Upper lobe of left lung (tissue), 6 donors: ENCODE measurements at regions not wholly inside any gene's neighbourhood (a gene's known extent, or its start where the extent isn't known, plus 50 kb on each side); places are given as distances from the start of the nearest gene placed in this dataset.

Source experiments
- ATAC-seq, 2 donors: fragments of 200-7000 bp; cut with Tn5 transposase; one replicate each; pipeline ENCODE4 v1.9.1; 2022; ENCODE audit warnings: mild to moderate bottlenecking in 2 of 2, moderate library complexity in 2 of 2; ENCODE audit not compliant: low FRiP score in 2 of 2
- DNase-seq, 2 donors: peaks; one replicate each; pipeline ENCODE4 v3.0.0-alpha.2; 2019 to 2020
- H3K27ac ChIP-seq, 4 donors: fragments of 200-600 bp; sonication (generic); one replicate each; pipeline ENCODE4 v1.5.1; 2016 to 2019
- H3K27me3 ChIP-seq, 4 donors: fragments of 200-600 bp; sonication (generic); one replicate each; pipeline ENCODE4 v1.5.1; 2017 to 2019
- H3K36me3 ChIP-seq, 4 donors: fragments of 200-600 bp; sonication (generic); one replicate each; pipeline ENCODE4 v1.5.1; 2016 to 2019
- H3K4me1 ChIP-seq, 4 donors: fragments of 200-600 bp; sonication (generic); one replicate each; pipeline ENCODE4 v1.5.1; 2018 to 2019
- H3K4me3 ChIP-seq, 4 donors: fragments of 200-600 bp; sonication (generic); one replicate each; pipeline ENCODE4 v1.5.1; 2017 to 2019; ENCODE audit warnings: mild to moderate bottlenecking in 2 of 4, moderate library complexity in 1 of 4
- H3K9me3 ChIP-seq, 4 donors: fragments of 200-600 bp; sonication (generic); one replicate each; pipeline ENCODE4 v1.5.1; 2018 to 2019
- EP300 ChIP-seq, 4 donors: sonication (generic); formaldehyde crosslinking; IDR thresholded peaks; one replicate each; pipeline ENCODE4 v1.5.1; 2017; ENCODE audit warnings: antibody characterized with exemption in 4 of 4, control low read depth in 2 of 4
- POLR2A ChIP-seq, 4 donors: fragments of 450-650 bp; IDR thresholded peaks; one replicate each; pipeline ENCODE4 v1.5.1; 2016 to 2017; ENCODE audit warnings: antibody characterized with exemption in 4 of 4, mild to moderate bottlenecking in 2 of 4
- POLR2AphosphoS5 ChIP-seq, 2 donors: sonication (generic); formaldehyde crosslinking; IDR thresholded peaks; one replicate each; pipeline ENCODE4 v1.5.1; 2017; ENCODE audit warnings: antibody characterized with exemption in 2 of 2
- whole genome bisulfite sequencing, 2 donors: methylation state at CpG; one replicate each; pipeline ENCODE4 v1.1.5; 2017 to 2018; 5-methylcytosine and 5-hydroxymethylcytosine counted together
- TF ChIP-seq, protein P1 (sequence below), 6 experiments: fragments of 450-650 bp in 4 of 6; fragments of 200-600 bp in 2 of 6; sonication (generic) in 2 of 6; IDR thresholded peaks; one replicate each; pipeline ENCODE4 v1.5.1; 2016 to 2019; ENCODE audit warnings: antibody characterized with exemption in 6 of 6
- donor health status: DM: no; HTN: no; CAD: no; lungs with moderate emphysema.
- donor health status: DM: no; HTN: yes; CAD: no; lungs with severe emphysema.

DNA sequence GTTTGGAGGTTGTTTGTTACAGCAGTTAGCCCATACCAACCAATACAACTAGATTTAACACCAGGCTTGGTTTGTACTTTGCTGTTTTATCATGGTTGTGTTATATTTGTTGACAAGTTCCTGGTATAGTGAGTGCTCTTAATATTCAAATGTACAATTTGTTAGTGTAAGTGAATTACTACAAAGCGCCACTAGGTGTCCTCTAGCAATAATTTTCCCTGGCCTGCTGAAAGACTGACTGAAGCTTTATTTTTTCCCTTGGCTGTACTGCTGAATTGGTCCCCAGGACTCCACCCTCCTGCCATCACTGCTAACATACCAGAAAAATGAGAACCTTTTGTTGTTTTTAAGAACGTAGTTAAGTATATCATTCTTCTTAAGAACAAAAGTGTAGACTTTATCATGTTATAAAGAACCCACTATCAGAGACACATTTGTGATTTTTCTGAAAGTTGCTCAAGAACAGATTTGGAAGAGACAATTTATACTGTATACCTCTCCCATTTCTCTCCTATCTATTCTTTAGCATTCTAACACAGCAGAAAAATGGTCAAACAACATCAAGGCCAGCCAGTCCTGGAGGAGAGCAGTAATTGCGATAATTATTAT lies 75.3 kb upstream of the FAR2 start:
- ATAC-seq (peak in 1 of 2 donors; percentile 89), DNase-seq (no peak)
- no peak overlapping the region for H3K27ac ChIP-seq
- TF ChIP-seq POLR2AphosphoS5 (IDR thresholded peaks at IDR 0.05), result no peak
- TF ChIP-seq, protein P1, sequence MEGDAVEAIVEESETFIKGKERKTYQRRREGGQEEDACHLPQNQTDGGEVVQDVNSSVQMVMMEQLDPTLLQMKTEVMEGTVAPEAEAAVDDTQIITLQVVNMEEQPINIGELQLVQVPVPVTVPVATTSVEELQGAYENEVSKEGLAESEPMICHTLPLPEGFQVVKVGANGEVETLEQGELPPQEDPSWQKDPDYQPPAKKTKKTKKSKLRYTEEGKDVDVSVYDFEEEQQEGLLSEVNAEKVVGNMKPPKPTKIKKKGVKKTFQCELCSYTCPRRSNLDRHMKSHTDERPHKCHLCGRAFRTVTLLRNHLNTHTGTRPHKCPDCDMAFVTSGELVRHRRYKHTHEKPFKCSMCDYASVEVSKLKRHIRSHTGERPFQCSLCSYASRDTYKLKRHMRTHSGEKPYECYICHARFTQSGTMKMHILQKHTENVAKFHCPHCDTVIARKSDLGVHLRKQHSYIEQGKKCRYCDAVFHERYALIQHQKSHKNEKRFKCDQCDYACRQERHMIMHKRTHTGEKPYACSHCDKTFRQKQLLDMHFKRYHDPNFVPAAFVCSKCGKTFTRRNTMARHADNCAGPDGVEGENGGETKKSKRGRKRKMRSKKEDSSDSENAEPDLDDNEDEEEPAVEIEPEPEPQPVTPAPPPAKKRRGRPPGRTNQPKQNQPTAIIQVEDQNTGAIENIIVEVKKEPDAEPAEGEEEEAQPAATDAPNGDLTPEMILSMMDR (IDR thresholded peaks at IDR 0.05), result peak; percentile 51 to 78 (median 64)
- no peak overlapping the region for H3K4me3 ChIP-seq
- WGBS, 2 donors, result 33 to 34% methylated on average over 3 of the region's 3 CpGs
- no peaks in the 10 kb centered on the region for H3K9me3 ChIP-seq
- H3K4me1 ChIP-seq, result no peaks in the 10 kb centered on the region
- no peaks in the 10 kb centered on the region for H3K36me3 ChIP-seq
- no peaks in the 10 kb centered on the region for H3K27me3 ChIP-seq

DNA sequence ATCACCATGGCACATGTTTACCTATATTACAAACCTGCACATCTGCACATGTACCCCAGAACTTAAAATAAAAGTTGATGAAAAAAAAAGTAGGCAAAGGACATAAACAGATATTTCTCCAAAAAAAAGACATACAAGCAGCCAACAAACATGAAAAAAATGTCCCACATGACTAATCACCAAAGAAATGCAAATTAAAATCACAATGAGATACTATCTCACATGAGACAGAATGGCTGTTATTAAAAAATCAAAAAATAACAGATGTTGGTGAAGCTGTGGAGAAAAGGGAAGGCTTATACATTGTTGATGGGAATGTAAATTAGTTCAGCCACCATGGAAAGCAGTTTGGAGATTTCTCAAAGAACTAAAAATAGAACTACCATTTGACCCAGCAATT lies 68.0 kb upstream of the FAR2 start:
- DNase-seq, result no peak
- Histone ChIP-seq H3K4me3 (no peak overlapping the region), H3K27ac (no peak overlapping the region), H3K4me1 (no peaks in the 10 kb centered on the region), H3K36me3 (no peaks in the 10 kb centered on the region), H3K9me3 (no peaks in the 10 kb centered on the region), H3K27me3 (no peaks in the 10 kb centered on the region)
- TF ChIP-seq, protein P1 (IDR thresholded peaks at IDR 0.05), result no peak
- TF ChIP-seq EP300 (IDR thresholded peaks at IDR 0.05), result no peak
- no peak for TF ChIP-seq POLR2AphosphoS5 (IDR thresholded peaks at IDR 0.05)
- TF ChIP-seq POLR2A (IDR thresholded peaks at IDR 0.05), result no peak
- ATAC-seq, result no peak

DNA sequence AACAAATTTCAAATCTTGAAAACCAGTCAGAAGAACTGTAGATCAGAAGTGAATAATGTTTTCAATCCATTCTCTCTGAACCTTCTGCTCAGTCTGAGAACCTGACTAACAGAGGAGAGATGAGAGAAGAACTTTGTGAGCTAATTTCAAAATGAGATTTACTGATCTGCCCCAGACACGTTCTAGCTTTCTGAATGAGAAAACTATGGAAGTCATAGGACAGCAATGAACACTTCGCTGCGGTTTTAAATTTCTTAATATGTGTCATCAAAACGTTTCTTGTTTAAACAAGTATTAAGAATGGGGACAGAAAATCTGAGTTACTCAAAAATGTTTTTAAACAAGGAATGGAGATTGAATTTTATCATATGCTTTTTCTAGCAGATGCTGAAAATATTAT lies 66.6 kb upstream of the FAR2 start:
- Histone ChIP-seq H3K27me3 (no peaks in the 10 kb centered on the region), H3K27ac (no peak overlapping the region), H3K4me1 (no peaks in the 10 kb centered on the region), H3K4me3 (no peak overlapping the region), H3K36me3 (no peaks in the 10 kb centered on the region), H3K9me3 (no peaks in the 10 kb centered on the region)
- no peak for ATAC-seq
- TF ChIP-seq EP300 (IDR thresholded peaks at IDR 0.05), result no peak
- TF ChIP-seq POLR2A (IDR thresholded peaks at IDR 0.05), result no peak
- TF ChIP-seq, protein P1 (IDR thresholded peaks at IDR 0.05), result no peak
- no peak for TF ChIP-seq POLR2AphosphoS5 (IDR thresholded peaks at IDR 0.05)
- DNase-seq, result no peak
- 64 to 77% methylated on average over 4 of the region's 4 CpGs for WGBS, 2 donors

DNA sequence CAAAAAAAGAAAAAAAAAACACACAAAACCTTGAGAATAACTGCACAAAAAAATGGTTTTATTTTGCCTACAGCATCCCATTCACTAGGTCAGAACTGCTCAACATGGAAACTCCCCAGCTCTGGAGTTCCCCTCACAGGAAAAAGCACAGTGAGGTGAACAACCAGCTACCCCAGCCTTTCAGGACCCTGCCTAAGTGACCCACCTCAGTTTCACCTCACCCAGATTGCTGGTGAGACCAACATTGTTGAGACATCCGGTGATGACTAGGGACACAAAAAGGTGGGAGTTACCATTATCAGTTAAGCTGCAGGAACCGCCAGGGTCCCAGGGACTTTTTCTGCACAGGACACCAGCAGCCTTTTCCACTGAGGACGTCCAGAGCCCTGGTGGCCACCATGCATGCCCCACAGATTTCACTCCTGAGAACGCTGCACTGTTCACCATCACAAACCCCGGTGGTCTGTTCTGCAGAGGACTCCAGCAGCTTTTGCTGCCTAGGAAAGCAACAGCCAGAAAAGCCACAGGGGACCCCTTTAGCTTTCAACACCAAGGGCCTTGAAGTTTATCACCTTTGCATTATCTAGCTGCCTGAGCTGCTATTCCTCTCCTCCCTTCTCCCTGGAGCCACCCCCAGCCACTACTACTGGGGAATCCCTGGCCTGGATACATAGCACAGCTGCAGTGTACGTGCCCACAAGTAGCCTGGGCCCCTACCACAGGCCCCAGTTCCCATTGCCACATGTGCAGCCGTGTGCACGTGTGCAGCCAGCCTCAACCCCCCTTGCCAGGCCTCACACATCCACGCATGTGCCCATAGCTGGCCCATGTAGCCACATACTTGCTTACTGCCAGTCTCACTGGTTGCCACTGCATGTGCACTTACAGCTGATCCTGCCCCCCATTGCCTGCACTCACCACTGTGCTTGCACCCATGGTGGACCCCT lies 62.5 kb upstream of the FAR2 start:
- no peaks in the 10 kb centered on the region for H3K4me1 ChIP-seq
- H3K9me3 ChIP-seq, result no peaks in the 10 kb centered on the region
- DNase-seq, result peak in 1 of 2 donors; percentile 17
- TF ChIP-seq POLR2AphosphoS5 (IDR thresholded peaks at IDR 0.05) (no peak), POLR2A (IDR thresholded peaks at IDR 0.05) (no peak), EP300 (IDR thresholded peaks at IDR 0.05) (no peak)
- TF ChIP-seq, protein P1 (IDR thresholded peaks at IDR 0.05), result no peak
- H3K27me3 ChIP-seq, result no peaks in the 10 kb centered on the region
- H3K27ac ChIP-seq, result no peak overlapping the region
- no peaks in the 10 kb centered on the region for H3K36me3 ChIP-seq
- H3K4me3 ChIP-seq, result no peak overlapping the region
- WGBS, 2 donors, result 69 to 81% methylated on average over 4 to 9 of the region's 9 CpGs
- ATAC-seq, result peak in 1 of 2 donors; percentile 40
